ENCODE measurements at regions not wholly inside any gene's neighbourhood (a gene's known extent, or its start where the extent isn't known, plus 50 kb on each side); places are given as distances from the start of the nearest gene placed in this dataset.

DNA sequence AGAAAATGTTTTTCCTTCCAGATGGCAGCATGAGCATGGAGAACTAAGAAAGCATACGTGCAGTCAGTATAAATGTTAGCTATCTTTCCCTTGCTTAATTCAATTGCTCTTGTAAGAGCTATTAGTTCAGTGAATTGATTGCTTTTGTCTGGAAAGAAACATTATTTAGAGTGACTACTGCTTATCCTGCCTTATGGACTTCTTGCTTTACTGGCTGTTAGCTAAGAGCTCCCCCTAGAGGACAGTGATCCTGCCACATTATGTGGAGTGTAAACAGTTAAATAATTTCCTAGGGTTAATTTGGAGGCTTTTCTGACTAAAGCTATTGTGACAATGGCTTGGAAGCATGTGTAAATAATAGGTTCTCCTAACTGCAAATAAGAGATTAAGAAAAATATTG is 1402.4 kb downstream of the FAM133A start:
- no peaks in the 10 kb centered on the region for H3K36me3 ChIP-seq (ENCODE audit: insufficient read depth, low read length)
- H3K79me2 ChIP-seq (ENCODE audit: insufficient read depth, low read length): no peaks in the 10 kb centered on the region
- peaks cover 2% of the 10 kb centered on the region for H3K9me3 ChIP-seq (ENCODE audit: low read depth, low read length)
- no peaks in the 10 kb centered on the region for H3K4me1 ChIP-seq (ENCODE audit: insufficient read depth, low read length)
- H3K4me2 ChIP-seq (ENCODE audit: insufficient read depth, low read length): no peak overlapping the region
- H4K20me1 ChIP-seq (ENCODE audit: insufficient read depth, low read length): no peaks in the 10 kb centered on the region
- H2AFZ ChIP-seq (ENCODE audit: low read length): no peak overlapping the region
- no peak overlapping the region for H3K4me3 ChIP-seq (ENCODE audit: insufficient read depth, low read length)
- no peak for DNase-seq (ENCODE audit: insufficient read length, low spot score, missing footprints)
- TF ChIP-seq, protein P1, sequence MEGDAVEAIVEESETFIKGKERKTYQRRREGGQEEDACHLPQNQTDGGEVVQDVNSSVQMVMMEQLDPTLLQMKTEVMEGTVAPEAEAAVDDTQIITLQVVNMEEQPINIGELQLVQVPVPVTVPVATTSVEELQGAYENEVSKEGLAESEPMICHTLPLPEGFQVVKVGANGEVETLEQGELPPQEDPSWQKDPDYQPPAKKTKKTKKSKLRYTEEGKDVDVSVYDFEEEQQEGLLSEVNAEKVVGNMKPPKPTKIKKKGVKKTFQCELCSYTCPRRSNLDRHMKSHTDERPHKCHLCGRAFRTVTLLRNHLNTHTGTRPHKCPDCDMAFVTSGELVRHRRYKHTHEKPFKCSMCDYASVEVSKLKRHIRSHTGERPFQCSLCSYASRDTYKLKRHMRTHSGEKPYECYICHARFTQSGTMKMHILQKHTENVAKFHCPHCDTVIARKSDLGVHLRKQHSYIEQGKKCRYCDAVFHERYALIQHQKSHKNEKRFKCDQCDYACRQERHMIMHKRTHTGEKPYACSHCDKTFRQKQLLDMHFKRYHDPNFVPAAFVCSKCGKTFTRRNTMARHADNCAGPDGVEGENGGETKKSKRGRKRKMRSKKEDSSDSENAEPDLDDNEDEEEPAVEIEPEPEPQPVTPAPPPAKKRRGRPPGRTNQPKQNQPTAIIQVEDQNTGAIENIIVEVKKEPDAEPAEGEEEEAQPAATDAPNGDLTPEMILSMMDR (IDR thresholded peaks at IDR 0.05; ENCODE audit: extremely low read depth, low read depth, low read length): peak; percentile 77
- no peak overlapping the region for H3K27ac ChIP-seq (ENCODE audit: low read depth, low read length)
- no peaks in the 10 kb centered on the region for H3K27me3 ChIP-seq (ENCODE audit: insufficient read depth, low read length)

DNA sequence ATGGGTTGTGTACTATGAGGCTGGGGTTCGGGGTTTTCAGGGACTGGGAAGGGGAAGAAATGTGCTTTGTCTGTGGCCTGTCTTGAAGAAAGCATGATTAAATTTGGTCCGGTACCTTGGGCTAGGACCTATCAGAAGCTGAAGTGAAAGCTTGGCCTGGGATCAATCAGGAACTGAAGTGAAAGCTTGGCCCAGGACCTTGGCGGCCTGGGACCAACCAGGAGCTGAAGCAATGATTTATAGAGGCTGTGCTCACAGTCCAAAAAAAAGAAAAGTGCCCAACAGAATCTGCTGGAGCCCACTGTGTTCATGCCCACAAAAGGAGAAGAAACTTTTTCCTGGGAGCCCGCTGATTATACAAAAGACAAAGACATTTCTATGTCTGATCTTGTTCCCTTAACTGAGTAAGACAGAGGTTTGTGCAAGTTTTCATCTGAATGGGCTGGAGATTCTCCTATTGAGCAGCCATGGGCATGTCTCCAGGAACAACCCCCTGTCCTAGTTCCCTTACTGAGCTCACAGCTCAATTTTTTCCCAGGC is 1427.9 kb downstream of the FAM133A start:
- H3K4me1 ChIP-seq (ENCODE audit: insufficient read depth, low read length): no peaks in the 10 kb centered on the region
- TF ChIP-seq, protein P1 (IDR thresholded peaks at IDR 0.05; ENCODE audit: extremely low read depth, low read depth, low read length): no peak
- no peak for DNase-seq (ENCODE audit: insufficient read length, low spot score, missing footprints)
- no peak overlapping the region for H2AFZ ChIP-seq (ENCODE audit: low read length)
- H4K20me1 ChIP-seq (ENCODE audit: insufficient read depth, low read length): no peaks in the 10 kb centered on the region
- H3K27me3 ChIP-seq (ENCODE audit: insufficient read depth, low read length): no peaks in the 10 kb centered on the region
- H3K4me2 ChIP-seq (ENCODE audit: insufficient read depth, low read length): no peak overlapping the region
- no peaks in the 10 kb centered on the region for H3K9me3 ChIP-seq (ENCODE audit: low read depth, low read length)
- no peak overlapping the region for H3K4me3 ChIP-seq (ENCODE audit: insufficient read depth, low read length)
- H3K79me2 ChIP-seq (ENCODE audit: insufficient read depth, low read length): no peaks in the 10 kb centered on the region
- no peak overlapping the region for H3K27ac ChIP-seq (ENCODE audit: low read depth, low read length)
- H3K36me3 ChIP-seq (ENCODE audit: insufficient read depth, low read length): no peaks in the 10 kb centered on the region

DNA sequence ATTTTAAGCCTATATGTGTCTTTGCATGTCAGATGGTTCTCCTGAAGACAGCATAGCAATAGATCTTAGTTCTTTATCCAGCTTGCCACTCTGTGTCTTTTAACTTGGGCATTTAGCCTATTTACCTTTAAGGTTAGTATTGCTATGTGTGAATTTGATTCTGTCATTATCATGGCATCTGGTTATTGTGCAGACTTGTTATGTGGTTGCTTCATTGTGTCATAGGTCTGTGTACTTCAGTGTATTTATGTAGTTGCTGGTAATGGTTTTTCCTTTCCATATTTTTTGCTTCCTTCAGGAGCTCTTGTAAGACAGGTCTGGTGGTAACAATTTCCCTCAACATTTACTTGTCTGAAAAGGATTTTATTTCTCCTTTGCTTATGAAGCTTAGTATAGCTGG is 1443.5 kb downstream of the FAM133A start:
- Histone ChIP-seq H3K27me3 (ENCODE audit: insufficient read depth, low read length) (no peaks in the 10 kb centered on the region), H3K36me3 (ENCODE audit: insufficient read depth, low read length) (no peaks in the 10 kb centered on the region), H3K4me3 (ENCODE audit: insufficient read depth, low read length) (no peak overlapping the region), H3K79me2 (ENCODE audit: insufficient read depth, low read length) (no peaks in the 10 kb centered on the region), H3K27ac (ENCODE audit: low read depth, low read length) (no peak overlapping the region), H3K4me2 (ENCODE audit: insufficient read depth, low read length) (no peak overlapping the region), H2AFZ (ENCODE audit: low read length) (no peak overlapping the region), H3K9me3 (ENCODE audit: low read depth, low read length) (no peaks in the 10 kb centered on the region), H3K4me1 (ENCODE audit: insufficient read depth, low read length) (no peaks in the 10 kb centered on the region), H4K20me1 (ENCODE audit: insufficient read depth, low read length) (no peaks in the 10 kb centered on the region)
- DNase-seq (ENCODE audit: insufficient read length, low spot score, missing footprints): no peak
- TF ChIP-seq, protein P1 (IDR thresholded peaks at IDR 0.05; ENCODE audit: extremely low read depth, low read depth, low read length): no peak

DNA sequence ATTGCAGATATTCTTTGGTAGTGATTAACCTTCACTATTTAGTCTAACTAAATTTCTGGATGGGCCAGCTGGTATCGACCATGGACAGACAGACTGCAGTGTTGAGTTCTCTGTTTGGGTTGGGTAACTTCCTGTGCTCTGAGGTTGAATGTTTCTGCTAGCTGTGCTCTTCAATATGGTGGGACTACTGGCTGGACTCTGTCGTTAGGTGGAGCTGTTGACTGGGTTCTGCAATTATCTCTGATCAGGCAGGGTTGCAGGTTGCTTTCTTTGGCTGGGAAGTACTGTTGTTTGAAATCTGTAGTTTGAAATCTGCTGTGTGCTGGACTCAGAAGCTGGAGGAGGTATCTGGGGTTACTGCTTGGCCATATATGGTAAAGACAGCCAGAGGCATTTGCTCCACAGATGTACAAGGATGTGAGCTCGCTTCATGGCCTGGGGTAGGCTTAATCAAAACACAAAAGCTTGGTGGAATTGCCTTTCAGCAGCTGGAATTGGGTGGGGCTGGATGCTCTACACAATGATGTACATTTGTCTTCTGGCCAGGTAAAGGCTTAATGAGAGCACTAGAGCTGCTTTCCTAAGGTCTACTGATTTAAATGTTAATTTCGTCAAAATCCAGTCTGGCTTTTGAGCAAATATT is 1472.0 kb downstream of the FAM133A start:
- no peaks in the 10 kb centered on the region for H4K20me1 ChIP-seq (ENCODE audit: insufficient read depth, low read length)
- H3K4me2 ChIP-seq (ENCODE audit: insufficient read depth, low read length): no peak overlapping the region
- H3K4me3 ChIP-seq (ENCODE audit: insufficient read depth, low read length): no peak overlapping the region
- H3K27me3 ChIP-seq (ENCODE audit: insufficient read depth, low read length): no peaks in the 10 kb centered on the region
- TF ChIP-seq, protein P1 (IDR thresholded peaks at IDR 0.05; ENCODE audit: extremely low read depth, low read depth, low read length): no peak
- no peaks in the 10 kb centered on the region for H3K4me1 ChIP-seq (ENCODE audit: insufficient read depth, low read length)
- H3K27ac ChIP-seq (ENCODE audit: low read depth, low read length): no peak overlapping the region
- H3K79me2 ChIP-seq (ENCODE audit: insufficient read depth, low read length): no peaks in the 10 kb centered on the region
- H3K36me3 ChIP-seq (ENCODE audit: insufficient read depth, low read length): no peaks in the 10 kb centered on the region
- no peaks in the 10 kb centered on the region for H3K9me3 ChIP-seq (ENCODE audit: low read depth, low read length)
- no peak overlapping the region for H2AFZ ChIP-seq (ENCODE audit: low read length)
- DNase-seq (ENCODE audit: insufficient read length, low spot score, missing footprints): no peak
